Testis (tissue), 2 donors: ENCODE measurements at regions not wholly inside any gene's neighbourhood (a gene's known extent, or its start where the extent isn't known, plus 50 kb on each side); places are given as distances from the start of the nearest gene placed in this dataset.
A peak's percentile ranks its signal among the peaks of the same experiment; 100 is the strongest.

Source experiments
- DNase-seq: peaks from one replicate; pipeline ENCODE4 v3.0.0-alpha.2; 2019
- H3K27ac ChIP-seq, 2 donors: fragments of 200-600 bp; sonication (generic); one replicate each; pipeline ENCODE4 v1.5.1; 2019
- H3K27me3 ChIP-seq: fragments of 200-600 bp; sonication (generic); one replicate; pipeline ENCODE4 v1.5.1; 2019
- H3K36me3 ChIP-seq: fragments of 200-600 bp; sonication (generic); one replicate; pipeline ENCODE4 v1.5.1; 2017; ENCODE audit warnings: low read depth; ENCODE audit errors: missing control alignments
- H3K4me1 ChIP-seq: fragments of 200-600 bp; sonication (generic); one replicate; pipeline ENCODE4 v1.5.1; 2019
- H3K4me3 ChIP-seq, 2 donors: fragments of 200-600 bp; sonication (generic); one replicate each; pipeline ENCODE4 v1.5.1; 2017 to 2019
- H3K9me3 ChIP-seq: fragments of 200-600 bp; sonication (generic); one replicate; pipeline ENCODE4 v1.5.1; 2017
- CTCF ChIP-seq, 3 experiments: fragments of 450-650 bp in 2 of 3; fragments of 200-600 bp in 1 of 3; sonication (generic) in 1 of 3; IDR thresholded peaks; one replicate each; pipeline ENCODE4 v1.5.1; 2016 to 2019; ENCODE audit warnings: antibody characterized with exemption in 3 of 3, mild to moderate bottlenecking in 2 of 3, moderate library complexity in 1 of 3
- POLR2A ChIP-seq: fragments of 450-650 bp; IDR thresholded peaks from one replicate; pipeline ENCODE4 v1.6.1; 2017; ENCODE audit warnings: antibody characterized with exemption, mild to moderate bottlenecking, moderate library complexity
- WGBS, 2 donors: methylation state at CpG; one replicate each; pipeline ENCODE4 v1.1.5; 2018; 5-methylcytosine and 5-hydroxymethylcytosine counted together
- intact Hi-C: fragments of 100-400 bp; cut with DNase I; formaldehyde crosslinking; loops from one replicate; pipeline ENCODE4 v1.15.1; 2023; ENCODE audit warnings: low total_unique reads

- intact Hi-C loops: no loop called here
- Histone ChIP-seq H3K9me3 (no peaks in the 10 kb centered on the region), H3K27me3 (no peaks in the 10 kb centered on the region), H3K36me3 (no peaks in the 10 kb centered on the region), H3K4me1 (peaks cover 5% of the 10 kb centered on the region), H3K27ac (no peak overlapping the region), H3K4me3 (no peak overlapping the region)
- TF ChIP-seq POLR2A (no peak), CTCF (IDR thresholded peaks at IDR 0.05) (no peak)
- WGBS, 2 donors: 75 to 78% methylated on average over 4 of the region's 4 CpGs
- no peak for DNase-seq
Observed at GRCh38 chr5:93303291-93303691, 277.7 kb downstream of the NR2F1-AS1 start.

- H3K36me3 ChIP-seq: no peaks in the 10 kb centered on the region
- no peak for DNase-seq
- H3K27me3 ChIP-seq: no peaks in the 10 kb centered on the region
- 60 to 65% methylated on average over 4 of the region's 4 CpGs for WGBS, 2 donors
- TF ChIP-seq POLR2A (no peak), CTCF (IDR thresholded peaks at IDR 0.05) (no peak)
- H3K27ac ChIP-seq: no peak overlapping the region
- peaks cover 5% of the 10 kb centered on the region for H3K4me1 ChIP-seq
- H3K4me3 ChIP-seq: no peak overlapping the region
- H3K9me3 ChIP-seq: no peaks in the 10 kb centered on the region
- intact Hi-C loops: no loop called here
Observed at GRCh38 chr5:93302711-93303110, 278.3 kb downstream of the NR2F1-AS1 start.

- H3K36me3 ChIP-seq: no peaks in the 10 kb centered on the region
- TF ChIP-seq CTCF (IDR thresholded peaks at IDR 0.05) (no peak), POLR2A (no peak)
- H3K27me3 ChIP-seq: no peaks in the 10 kb centered on the region
- intact Hi-C loops: no loop called here
- H3K27ac ChIP-seq: no peak overlapping the region
- no peaks in the 10 kb centered on the region for H3K9me3 ChIP-seq
- H3K4me3 ChIP-seq: no peak overlapping the region
- H3K4me1 ChIP-seq: peaks cover 5% of the 10 kb centered on the region
- DNase-seq: no peak
Observed at GRCh38 chr5:93300945-93301344, 280.1 kb downstream of the NR2F1-AS1 start.

- intact Hi-C loops: no loop called here
- Histone ChIP-seq H3K9me3 (no peaks in the 10 kb centered on the region), H3K4me3 (peak overlapping the region in 1 of 2 donors; percentile 0), H3K27me3 (no peaks in the 10 kb centered on the region), H3K27ac (no peak overlapping the region), H3K4me1 (peaks cover 5% of the 10 kb centered on the region), H3K36me3 (no peaks in the 10 kb centered on the region)
- no peak for DNase-seq
- TF ChIP-seq POLR2A: no peak
- WGBS, 2 donors: 71 to 81% methylated on average over 8 of the region's 8 CpGs
Observed at GRCh38 chr5:93300309-93300923, 280.6 kb downstream of the NR2F1-AS1 start.

- intact Hi-C loops: no loop called here
- Histone ChIP-seq H3K36me3 (no peaks in the 10 kb centered on the region), H3K27me3 (no peaks in the 10 kb centered on the region), H3K9me3 (no peaks in the 10 kb centered on the region), H3K4me3 (peak overlapping the region in 1 of 2 donors; percentile 0), H3K4me1 (peaks cover 5% of the 10 kb centered on the region), H3K27ac (no peak overlapping the region)
- WGBS, 2 donors: 77 to 81% methylated on average over 6 of the region's 6 CpGs
- no peak for DNase-seq
- TF ChIP-seq POLR2A (no peak), CTCF (IDR thresholded peaks at IDR 0.05) (no peak)
Observed at GRCh38 chr5:93299681-93300308, 281.2 kb downstream of the NR2F1-AS1 start.
